ENCODE measurements at regions not wholly inside any gene's neighbourhood (a gene's known extent, or its start where the extent isn't known, plus 50 kb on each side); places are given as distances from the start of the nearest gene placed in this dataset.

GRCh38 chr4:64614276-64614675 is 205.0 kb upstream of the TECRL start:
- no peak for TF ChIP-seq EZH2 (IDR thresholded peaks at IDR 0.05; ENCODE audit: low read length, unreplicated experiment)
- TF ChIP-seq, protein P1, sequence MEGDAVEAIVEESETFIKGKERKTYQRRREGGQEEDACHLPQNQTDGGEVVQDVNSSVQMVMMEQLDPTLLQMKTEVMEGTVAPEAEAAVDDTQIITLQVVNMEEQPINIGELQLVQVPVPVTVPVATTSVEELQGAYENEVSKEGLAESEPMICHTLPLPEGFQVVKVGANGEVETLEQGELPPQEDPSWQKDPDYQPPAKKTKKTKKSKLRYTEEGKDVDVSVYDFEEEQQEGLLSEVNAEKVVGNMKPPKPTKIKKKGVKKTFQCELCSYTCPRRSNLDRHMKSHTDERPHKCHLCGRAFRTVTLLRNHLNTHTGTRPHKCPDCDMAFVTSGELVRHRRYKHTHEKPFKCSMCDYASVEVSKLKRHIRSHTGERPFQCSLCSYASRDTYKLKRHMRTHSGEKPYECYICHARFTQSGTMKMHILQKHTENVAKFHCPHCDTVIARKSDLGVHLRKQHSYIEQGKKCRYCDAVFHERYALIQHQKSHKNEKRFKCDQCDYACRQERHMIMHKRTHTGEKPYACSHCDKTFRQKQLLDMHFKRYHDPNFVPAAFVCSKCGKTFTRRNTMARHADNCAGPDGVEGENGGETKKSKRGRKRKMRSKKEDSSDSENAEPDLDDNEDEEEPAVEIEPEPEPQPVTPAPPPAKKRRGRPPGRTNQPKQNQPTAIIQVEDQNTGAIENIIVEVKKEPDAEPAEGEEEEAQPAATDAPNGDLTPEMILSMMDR (conservative IDR thresholded peaks at IDR 0.05; ENCODE audit: low read depth, low read length) = no peak
